GM19452 (cell line): ENCODE measurements at regions not wholly inside any gene's neighbourhood (a gene's known extent, or its start where the extent isn't known, plus 50 kb on each side); places are given as distances from the start of the nearest gene placed in this dataset.

Source experiments
- ATAC-seq: cut with Tn5 transposase; IDR thresholded peaks from one replicate; pipeline ENCODE4 v1.9.1; 2021; ENCODE audit not compliant: unreplicated experiment

DNA sequence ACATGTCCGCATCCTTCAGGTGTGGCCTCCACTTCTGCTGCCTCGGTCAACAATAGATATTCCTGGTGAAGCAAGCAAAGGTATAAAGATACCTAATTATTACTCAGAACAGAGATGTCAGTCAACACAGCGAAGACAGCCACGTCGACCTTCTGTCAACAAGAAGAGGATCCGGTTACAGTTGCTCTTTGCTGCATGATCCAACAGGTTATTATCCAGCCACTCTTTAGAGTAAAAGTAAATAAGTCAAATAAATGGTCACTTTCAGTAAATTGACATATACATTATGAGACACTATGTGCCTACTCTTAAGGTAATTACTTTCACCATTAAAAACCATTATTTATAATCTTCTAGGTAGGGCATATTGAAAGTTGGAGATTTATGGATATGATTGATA is 356.8 kb upstream of the ATP11B start:
- no peak for ATAC-seq

DNA sequence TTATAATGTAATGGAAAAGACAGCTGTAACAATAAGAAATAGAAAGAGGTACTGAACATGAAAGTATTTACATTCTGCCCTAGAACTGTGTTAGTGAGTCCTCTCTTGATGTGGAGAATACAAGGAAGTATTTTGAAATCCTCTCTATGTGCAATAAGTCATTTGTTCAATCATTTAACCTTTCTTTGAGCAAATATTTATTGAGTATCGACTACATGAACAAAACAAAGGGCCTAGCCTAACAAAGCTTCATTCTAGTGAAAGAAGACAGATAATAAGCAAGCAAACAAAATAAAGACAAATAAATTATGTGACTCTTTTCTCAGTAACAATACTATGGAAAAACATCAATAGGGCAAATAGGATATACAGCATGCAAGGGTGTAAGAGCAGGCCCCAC is 354.9 kb upstream of the ATP11B start:
- no peak for ATAC-seq

DNA sequence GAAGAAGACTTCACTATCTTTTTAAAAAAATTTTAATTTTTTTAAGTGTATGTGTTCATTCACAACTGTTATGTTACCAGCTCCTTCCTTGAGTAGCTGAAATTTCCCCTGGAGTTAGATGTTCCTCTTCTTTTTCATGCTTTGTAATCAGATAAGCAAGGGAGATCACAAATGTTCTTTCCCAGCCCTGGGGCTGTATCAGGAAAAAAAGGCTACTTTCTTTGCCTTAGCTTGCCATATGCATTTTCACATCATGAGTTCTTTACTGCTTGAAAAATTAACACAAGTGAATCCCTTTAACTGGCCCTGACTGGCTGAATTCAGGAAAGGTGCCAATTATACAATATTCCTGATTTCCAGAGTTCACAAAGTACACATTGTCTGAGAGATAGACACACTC is 353.2 kb upstream of the ATP11B start:
- no peak for ATAC-seq

DNA sequence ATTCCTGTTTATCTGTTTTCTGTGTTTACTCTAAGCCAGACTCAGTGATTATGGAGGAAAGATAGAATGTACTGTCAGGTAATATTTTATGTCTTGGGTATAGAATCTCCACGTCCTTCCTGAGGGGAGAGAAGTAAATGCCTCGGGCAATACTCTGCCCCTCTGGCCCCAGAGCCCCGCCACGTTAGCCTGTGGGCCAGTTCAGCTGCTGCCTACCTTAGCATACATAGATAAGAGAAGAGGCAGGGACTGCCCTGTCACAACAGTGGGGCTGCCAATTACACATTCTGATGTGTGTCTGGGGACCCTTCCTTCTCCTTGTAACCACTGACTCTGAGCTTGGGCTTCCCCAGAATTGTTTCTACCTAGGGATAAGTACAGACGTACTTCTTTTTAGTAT is 347.7 kb upstream of the ATP11B start:
- ATAC-seq, result no peak

DNA sequence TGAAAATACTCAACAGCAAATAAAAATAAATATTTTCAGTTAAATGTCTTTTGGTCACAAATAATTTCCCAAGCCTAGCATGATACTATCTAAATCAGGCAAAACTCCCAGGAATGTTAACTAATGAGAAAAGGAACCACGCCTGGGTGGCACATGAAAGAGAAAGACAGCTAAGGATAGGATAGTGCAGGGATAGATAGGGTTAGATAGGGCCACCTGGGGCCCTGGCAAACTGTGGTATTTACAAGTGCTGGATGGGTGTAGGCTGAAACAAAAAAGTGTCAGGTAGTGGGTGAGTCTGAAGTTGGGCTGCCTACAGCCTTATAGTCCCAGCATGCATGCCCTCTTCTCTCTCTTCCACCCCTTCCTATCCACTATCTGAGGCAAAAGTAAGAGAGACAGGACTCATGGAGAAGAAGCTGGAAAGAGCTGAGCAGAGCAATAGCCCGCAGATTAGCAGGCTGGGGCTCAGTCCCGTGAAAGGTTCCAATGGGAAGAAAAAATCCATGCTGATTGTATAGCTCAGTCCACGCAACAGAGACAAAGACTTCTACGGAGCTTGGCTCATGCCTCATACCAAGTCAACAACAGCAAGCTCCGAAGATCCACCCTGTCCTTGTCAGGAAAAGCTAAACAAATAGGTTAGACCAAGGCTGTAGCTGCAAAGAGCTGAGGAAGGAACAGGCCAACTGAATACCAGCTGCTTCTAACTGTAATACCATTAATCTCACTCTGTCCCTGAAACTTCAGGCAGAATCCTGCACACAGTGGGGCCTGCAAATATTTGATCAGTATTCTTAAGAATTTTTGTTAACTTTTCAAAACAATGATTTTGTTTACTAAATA is 342.1 kb upstream of the ATP11B start:
- ATAC-seq, result no peak

DNA sequence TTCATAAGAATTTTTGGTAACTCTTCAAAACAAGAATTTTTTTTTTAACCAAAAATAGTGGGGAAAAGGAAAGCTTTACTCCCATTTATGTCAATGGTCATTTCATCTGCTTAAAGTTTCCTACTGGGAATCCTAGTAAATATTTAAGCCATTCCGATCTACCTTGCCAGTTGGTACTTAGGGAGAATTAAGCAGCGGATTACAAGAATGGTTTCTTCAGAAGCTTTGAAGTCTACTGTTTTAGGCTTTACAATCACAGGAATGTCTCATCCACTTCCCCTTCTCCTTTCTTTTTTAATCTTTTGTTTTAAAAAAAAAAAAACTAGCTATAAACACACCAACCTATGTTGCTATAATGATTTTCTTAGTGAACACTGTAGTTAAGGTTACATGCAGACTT is 341.4 kb upstream of the ATP11B start:
- no peak for ATAC-seq

DNA sequence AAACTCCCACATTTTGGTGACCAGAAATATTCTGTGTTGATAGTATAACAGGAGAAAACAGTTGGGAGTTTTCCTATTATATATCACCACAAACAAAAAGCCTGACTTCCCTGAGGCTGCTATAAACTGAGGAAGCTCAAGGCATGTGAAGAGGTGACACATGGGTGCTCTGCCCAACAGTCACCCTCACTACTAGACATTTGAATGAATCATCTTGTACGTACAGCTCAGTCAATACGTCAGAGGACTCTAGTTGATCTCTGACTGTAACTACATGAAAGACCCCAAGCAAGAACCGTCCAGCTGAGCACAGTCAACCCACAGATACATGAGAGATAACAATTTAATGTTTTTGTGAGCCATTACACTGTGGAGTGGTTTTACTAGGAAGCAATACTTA is 338.3 kb upstream of the ATP11B start:
- no peak for ATAC-seq

DNA sequence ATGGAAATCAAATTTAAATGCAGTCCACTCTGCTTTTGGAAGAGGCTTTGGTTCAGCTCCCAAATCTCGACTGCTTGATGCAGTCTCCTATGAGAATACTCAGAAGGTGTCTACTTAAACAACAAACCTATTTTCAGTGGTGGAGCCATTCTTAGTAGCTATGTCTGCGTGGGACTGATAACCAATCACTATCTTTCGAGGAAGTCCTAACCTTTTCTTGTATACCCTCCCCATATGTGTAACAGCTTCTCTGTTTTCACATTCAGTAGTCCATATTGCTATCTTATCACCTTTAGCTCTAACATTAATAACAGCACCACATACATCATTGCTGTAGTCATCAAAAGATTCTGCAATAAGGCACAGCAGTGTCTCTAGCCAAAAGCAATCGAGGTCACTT is 333.0 kb upstream of the ATP11B start:
- ATAC-seq, result no peak

DNA sequence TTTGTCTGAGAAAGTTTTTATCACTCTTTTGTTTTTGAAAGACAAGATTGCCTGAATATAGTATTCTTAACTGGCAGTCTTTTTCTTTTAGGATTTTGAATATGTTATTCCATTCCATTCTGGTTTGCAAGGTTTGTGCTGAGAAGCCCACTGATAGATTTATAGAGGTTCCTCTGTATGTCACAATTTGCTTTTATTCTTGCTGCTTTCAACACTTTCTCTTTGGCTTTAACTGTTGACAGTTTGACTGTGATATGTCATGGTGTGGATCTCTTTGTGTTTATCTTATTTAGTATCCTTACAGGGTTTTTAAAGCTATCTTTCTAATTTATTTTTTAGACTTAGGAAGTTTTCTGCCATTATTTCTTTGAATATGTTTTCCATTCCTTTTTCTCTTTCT is 331.2 kb upstream of the ATP11B start:
- ATAC-seq, result no peak

DNA sequence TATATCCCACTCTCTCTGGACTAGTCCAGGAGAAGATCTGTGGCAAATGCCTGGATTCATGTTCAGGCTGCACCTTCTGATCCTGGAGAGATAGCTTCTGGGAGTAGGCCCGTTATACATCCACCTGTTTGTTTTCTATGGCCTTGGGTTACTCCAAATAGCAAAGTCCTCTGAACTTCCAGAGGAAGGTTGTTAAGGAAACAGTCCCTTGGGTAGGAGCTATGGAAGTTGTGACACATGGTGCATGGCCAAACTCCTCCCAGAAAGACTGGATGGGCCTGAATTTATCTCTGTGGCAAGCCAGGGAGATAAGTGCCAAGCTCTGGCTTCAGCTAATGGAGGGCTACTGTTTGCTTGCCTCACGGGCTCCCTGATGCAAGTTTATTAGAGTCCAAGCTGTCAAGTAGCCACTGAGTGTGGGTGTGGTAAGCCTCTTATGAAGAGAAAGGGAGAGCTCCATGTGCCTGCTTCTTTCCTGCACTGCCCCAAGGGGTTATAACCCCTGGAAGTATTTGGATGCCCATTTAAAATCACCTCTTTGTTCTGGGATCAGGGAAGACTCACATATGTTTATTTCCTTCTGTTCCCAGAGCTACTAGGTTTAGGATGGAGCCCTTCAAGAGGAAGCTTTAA is 328.7 kb upstream of the ATP11B start:
- ATAC-seq, result no peak

DNA sequence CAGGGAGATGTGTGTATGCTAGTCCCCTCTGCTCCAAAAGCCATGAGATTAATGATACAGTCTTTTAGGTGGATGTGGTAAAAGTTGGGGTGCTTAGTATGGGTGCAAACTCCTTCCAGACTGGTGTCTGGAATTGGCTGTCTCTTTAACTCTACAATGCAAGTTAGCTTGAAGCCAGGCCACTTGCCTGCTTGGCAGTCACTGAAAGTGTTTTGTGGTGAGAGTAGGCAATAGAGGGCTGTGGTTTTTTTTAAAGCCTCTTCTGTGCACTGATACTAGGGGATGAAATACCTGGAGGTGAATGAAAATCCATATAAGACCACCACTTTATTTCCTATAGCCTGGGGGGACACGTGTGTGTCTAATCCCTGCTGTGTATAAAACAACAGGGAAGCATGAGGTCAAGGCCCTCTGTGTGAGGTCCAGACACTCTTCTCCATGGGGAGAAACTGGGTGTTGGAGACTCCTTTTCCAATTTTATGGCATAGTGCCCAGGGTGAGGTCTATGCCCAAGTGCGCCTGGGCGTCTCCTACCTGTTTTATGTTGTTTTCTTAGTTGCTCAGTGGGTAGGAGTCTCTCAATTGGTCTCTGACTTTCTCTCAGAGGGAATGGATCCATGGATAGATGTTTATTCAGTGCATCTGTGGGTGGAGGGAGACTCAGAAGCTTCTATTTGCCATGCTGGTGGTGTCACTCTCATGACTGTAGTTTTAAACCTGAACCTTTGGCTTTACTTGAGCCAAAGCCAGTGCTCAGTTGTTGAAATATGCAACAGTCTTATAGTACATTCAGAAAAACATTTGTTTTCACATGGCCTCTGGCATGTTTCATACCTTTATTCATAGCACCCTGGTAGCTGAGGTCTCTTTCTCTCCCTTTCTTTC is 327.8 kb upstream of the ATP11B start:
- ATAC-seq, result no peak

DNA sequence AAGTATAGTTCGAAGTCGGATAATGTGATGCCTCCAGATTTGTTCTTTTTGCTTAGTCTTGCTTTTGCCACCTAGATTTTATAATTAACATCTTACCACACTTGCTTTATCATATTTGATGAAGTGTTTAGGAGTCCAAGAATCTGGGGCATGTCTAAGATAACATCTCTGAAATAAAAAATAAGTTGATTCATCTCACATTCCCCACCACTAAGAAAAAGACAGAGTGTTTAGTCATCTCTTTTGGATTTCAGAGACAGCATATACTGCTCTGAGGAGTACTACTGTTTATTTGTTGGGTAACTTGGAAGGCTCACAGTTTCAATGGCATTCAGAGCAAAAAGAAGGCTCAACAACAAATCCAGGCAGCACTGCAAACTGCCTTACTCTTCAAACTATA is 324.2 kb upstream of the ATP11B start:
- no peak for ATAC-seq

DNA sequence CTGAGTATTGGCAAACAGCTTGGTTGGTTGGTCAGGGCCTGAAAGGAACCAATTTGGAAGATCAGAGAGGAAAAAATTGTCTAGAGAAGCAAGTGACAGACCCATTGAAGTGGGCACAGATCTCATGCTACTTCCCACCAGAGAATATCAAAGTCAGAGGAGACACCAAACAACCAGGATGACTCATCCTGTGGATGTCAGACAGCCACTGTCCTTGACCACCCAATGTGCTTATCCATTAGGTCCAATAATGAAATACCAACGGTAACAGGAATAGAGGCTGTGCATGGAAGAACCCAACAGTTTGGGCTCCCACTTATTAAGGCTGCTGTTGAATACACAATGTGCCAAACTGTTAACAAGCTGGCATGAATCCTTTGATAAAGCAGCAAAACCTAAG is 323.1 kb upstream of the ATP11B start:
- no peak for ATAC-seq

DNA sequence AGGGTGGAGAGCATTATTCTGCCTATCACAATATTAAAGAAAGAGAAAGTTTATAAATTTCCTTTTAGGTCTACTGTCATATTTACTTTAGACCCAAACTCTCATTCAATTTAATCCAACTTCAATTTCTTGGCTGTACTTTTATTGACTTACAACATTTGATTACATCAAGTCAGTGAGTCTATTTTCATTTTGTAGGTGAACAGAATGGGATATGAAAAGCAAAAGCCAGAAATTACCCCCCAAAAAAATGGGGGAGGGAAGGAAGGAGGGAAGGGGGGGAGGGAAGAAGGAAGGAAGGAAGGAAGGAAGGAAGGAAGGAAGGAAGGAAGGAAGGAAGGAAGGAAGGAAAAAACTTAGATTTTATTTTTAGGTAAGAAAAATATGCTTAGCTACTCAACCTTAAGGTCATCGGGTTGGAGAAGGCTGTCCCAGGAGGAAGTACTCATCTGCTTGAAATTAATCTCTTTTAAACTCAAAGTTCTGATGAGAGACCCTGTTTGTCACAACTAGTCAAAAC is 320.1 kb upstream of the ATP11B start:
- no peak for ATAC-seq

DNA sequence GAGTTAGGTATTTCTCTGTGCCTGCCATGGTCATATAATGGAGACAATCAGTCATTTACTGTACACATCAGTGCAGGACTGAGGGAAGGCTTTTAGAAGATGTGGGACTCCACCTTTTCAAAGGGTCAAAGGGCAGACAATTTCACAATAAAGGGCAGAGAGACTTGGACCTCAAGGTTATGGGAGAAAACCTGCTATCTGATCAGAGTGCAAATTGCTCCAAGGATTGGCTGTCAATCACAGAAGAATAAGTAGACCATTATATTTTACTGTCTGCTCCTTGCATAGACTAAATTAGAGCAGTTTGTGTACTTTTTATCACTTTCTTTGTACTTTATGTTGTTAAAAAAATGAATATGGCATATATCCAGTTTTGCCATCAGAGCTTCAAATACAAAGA is 314.9 kb upstream of the ATP11B start:
- no peak for ATAC-seq

DNA sequence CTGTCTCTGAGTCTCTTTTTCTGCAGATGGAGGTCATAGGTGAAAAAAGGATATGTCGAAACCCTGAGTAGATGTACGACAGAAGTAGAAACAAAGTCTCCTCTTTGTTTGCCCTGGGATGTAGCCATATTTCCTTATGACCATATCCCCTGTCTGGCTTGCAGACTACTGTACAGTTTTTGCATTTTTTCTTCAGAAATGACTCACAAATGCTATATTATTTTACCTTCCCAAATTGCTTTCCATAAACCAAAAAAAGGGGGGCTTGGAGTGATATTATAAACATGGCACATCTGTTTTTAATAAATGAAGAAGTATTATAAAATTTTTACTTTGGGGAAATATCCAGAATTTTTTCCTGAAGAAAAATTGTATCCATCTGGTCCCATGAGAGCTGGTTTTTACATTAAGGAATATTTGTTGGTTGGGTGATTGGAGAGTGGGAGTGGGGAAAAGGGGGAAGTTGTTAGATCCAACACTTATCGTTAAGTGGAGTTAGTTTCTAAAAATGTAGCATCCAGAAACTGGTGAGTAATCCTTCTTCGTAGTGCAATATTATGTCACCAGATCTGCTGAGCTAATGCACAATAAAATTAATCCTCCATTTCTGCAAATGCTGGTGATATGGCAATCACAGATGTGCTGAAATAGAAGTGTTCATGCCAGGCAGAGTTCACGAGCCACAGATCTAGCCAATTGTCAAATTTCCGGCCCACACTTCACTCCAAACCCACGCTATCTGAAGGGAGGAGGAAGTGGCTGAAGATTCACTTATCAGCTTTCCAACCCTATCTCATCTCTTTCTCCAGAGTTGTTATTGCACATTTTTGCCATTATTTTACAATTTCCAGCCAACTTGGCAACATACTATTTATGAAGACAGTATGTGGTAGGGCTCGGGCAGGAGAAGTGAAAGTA is 313.6 kb upstream of the ATP11B start:
- ATAC-seq, result no peak

DNA sequence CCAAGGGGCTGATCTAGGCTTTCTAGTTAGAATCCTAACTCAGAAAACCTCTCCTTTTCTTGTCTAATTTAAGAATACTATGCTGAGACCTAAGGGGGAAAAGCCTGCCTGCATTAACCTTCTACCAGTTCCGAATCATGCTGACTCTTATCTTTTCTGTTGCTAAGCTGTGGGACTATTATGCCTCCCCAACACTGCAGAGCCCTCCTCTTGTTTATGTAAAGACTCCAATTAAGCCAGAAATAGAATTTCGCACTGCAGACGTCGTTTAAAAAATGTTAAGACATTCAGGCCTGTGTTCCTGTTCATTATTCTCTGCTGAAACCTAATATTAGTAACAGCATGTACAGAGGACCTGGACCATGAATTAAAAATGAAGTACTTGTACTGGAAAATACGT is 310.6 kb upstream of the ATP11B start:
- no peak for ATAC-seq

DNA sequence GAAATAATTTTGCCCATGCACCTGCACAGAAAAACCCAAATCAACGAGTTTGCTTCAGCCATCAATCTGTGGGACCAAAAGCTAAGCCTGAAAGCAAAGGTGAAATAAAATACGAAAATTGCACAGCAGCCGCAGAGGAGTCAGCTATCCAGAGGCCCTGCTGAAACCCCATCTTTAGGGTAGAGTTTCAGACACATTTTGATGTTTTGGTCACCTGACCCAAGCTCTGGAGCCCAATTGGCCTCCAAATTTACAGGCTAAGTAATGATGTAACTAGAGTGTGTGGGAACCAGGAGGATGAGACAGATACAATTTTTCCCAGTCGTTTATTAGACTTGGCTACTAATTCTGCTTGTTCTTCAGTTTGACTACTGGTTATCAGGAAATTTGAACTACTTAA is 308.6 kb upstream of the ATP11B start:
- ATAC-seq, result no peak

DNA sequence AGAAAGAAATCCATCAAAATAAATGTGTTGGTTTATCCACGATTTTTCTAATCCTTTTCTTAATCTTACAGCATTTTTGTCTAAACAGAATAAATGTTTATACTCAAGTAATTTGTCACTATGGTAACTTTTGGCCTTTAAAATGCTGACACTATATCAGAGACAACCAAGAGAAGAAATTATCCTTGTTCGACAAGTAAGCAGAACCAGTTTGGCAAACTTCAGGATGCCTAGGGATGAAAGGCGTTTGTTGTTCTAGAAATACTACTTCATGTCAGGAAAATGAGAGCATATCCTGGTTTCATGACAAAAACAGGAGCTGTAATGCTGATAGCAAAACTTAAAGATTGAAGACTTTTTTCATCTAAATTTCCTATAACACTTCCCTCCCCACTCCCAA is 308.0 kb upstream of the ATP11B start:
- ATAC-seq, result no peak

DNA sequence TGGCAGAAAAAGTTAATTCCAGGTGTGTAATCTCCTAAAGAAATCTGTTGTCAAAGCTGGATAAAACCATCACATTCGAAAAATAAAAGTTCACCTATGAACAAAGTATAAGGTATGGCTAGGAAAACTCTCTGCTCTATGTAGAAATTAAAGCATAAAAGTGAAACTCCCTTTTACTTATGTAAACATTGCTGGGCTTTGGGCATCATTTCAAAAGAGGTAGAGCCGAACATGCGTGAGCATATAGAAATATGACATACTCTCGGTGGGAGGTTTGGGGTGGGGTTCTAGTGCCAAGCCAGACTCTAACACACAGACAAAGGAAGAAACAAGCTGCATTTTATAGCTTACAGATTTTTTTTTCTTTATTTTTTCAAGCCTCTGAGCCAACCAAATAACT is 306.8 kb upstream of the ATP11B start:
- no peak for ATAC-seq

DNA sequence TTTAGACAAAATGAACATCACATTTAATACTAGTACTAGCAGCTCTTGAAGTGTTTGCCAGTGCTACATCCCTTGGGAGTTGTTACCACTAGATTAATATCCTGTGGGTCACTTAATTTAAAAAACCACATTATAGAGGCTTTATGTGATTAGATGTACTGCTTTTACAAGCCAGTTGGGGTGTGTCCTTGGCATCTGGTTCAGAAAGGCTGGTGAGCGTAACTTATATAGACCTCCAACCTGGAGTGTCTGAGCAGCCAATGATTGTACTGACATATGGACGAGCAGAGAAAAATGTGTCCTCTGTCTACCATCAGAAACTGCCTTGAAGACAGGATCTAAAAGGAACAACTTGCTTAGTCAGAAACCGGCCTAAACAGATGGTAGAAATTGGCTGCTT is 306.2 kb upstream of the ATP11B start:
- ATAC-seq, result no peak
